HPDE6-E6E7 (cell line): ENCODE measurements at regions not wholly inside any gene's neighbourhood (a gene's known extent, or its start where the extent isn't known, plus 50 kb on each side); places are given as distances from the start of the nearest gene placed in this dataset.
"Not testable (repeated sequence)": the region's sequence is repeated elsewhere in the genome, so short reads cannot be mapped to it uniquely, and the experiment has no call there.

Experiments
- DNase-seq: peaks from one replicate; pipeline ENCODE4 v3.0.0; 2011; ENCODE audit warnings: missing footprints; ENCODE audit errors: extremely low spot score

- not testable (repeated sequence) for DNase-seq
These were observed 1767.7 kb upstream of the ACO1 start for GRCh38 chr9:30616782-30617181.

DNA sequence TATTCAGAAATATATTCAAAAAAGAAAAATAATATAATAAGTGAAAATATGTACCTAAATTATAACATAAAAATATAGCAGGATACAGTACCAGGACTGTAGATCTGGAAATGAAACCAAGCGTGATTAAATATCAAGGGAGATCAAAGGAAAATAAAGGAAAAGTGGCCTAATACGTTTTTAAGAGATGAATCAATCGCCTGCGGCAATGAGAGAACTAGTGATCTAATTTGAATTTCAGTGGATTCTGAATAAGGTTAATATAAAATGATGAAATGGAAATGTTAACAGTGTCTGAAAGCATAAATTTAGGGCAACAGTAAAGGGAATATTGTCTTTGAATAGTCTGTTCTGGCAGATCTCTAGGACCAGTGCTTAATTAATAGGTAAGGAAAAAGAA lies 1761.9 kb upstream of the ACO1 start:
- no peak for DNase-seq

GRCh38 chr9:30628915-30629567 lies 1755.4 kb upstream of the ACO1 start:
- no peak for DNase-seq

DNA sequence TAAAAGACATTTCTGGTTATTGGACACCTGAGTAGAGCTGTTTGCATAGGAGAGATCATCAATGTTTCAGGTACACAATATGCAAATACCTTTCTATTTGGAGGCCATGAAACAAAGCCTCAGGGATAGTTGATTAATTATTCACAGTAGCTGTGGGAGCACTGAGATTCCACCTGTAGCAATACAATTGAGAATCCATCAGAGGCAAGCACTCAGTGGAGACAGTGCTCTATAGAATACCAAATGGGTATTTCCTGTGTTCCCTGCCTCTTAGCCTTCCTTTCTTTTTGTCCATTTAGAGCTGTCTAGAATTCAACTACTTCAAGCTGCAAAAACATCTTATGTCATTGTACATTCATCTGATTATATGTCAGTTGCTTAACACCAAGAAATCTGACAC lies 1754.0 kb upstream of the ACO1 start:
- DNase-seq = no peak

DNA sequence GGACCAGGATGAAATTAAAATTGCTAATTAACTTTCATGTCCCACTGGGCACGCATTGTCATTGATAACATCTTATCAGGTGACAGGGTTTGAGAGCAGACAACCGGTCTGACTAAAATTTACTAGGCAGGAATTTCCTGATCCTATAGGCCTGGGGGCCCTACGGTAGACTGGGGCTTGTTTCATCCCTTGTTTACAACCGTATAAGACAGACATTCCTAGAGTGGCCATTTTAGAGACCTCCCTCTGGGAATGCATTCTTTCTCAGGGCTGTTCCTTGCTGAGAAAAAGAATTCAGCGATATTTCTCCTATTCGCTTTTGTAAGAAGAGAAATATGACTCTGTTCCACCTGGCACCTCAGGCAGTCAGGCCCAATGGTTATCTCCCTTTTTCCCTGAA lies 1737.8 kb upstream of the ACO1 start:
- DNase-seq = not testable (repeated sequence)

GRCh38 chr9:30661925-30662324 lies 1722.5 kb upstream of the ACO1 start:
- DNase-seq = no peak

- no peak for DNase-seq
These were observed 1713.5 kb upstream of the ACO1 start for GRCh38 chr9:30670805-30671562.

DNA sequence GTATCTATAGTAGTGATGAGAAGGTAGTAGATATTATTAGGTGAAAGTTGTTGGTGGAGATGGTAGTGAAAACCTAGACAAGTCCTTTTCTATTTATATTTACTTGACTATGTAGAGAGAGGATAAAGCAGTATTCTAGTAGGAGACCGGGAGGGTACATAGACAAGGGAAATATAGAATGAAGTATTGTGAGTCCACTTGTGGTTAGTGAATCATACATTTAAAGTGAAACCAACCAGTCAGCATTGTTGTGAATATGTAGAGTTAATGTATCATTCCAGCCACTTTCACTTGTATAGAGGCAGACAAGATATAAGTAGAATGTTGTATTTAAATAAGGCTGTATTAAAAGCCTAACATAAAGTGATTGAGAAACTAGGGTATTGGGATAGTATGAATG lies 1711.3 kb upstream of the ACO1 start:
- DNase-seq = peak; percentile 33

DNA sequence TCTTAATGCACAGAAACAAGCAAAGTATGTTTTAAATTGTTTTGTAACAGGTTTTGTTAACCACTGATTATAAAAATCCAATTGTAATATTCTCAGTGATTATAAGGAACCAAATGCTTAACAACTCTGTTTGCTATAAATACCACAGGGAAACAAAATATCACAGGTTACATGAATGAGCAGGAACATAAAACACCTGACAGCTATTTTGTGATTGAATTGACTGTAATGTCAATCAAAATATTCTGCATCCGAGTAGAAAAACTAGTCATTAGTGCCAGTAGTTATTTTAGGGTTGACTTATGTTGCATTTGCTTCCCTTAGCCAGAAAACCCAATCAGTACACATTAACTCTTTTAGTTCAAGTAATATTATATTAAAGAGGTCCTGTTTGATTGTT lies 1707.8 kb upstream of the ACO1 start:
- no peak for DNase-seq

- DNase-seq = no peak
These were observed 1707.2 kb upstream of the ACO1 start for GRCh38 chr9:30677221-30677620.

DNA sequence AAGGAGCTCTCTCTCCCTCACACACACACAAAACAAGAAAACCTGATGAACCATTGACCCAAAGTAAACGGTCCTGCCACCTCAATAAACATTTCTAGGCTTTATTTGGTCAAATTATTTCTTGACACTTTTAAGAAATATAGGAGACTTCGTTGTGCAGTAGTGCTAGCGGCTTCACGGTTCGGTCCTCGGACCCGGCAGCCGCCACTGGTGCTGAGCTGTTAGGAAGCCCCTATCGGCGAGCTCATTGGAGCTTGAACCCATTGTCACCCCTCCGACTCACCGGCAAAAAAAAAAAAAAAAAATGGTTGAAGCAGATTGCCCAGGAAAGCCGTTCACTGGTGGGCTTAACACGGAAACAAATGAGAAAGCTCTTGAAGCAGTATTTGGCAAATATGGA lies 1695.6 kb upstream of the ACO1 start:
- no peak for DNase-seq

DNA sequence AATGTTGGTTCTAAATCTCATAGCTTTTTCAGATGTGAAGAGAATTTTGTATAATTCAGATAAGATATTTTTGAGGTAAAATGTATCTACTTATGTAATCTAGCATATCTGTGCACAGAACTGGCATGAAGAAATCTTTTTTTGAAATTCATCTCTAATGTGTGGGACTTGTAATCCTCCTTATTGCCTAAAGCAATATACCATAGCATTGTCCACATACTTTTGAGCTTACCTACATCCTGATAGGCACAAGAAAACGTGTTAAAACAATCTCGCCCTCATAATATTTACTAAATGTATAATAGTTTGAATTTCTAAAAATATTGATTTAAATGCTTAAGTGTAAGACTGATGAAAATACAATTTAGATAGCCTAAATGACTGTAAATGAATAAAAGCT lies 1686.5 kb upstream of the ACO1 start:
- DNase-seq = peak; percentile 13

DNA sequence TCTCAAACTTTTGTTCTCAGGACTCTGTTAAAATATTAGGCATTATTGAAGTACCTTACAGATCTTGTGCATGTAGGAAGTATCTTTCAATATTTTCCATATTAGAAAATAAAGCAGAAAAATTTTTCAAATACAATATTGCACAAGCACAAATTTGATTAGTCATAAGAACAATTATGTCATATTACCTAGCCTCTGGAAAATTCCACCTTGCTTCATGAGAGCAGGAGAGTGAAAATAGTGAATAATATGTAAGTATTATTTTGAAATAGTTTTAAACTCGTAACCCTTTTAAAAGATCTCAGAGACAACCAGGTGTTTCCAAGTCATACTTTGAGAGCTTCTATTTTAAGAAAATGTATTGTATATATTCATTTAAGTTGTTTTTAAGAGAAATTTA lies 1672.9 kb upstream of the ACO1 start:
- DNase-seq = no peak

GRCh38 chr9:30713243-30713642 lies 1671.2 kb upstream of the ACO1 start:
- DNase-seq = no peak

DNA sequence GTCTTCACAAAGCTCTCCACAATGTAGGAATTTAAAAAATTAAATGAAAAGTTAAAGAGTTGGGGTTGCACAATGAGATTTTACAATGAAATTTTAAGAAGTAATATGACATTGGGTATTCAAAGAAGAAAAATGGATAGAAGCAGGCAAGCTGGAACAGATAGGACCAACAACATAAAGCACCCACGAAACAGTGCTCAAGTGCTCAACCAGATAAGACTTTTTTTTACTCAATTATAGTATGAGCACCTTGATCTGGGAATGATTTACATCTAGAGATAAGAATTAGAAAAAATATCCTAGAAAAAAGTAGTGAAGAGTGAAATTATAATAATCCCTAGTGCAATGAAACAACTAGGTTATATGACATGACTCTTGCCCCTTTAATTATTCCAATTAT lies 1670.1 kb upstream of the ACO1 start:
- no peak for DNase-seq

DNA sequence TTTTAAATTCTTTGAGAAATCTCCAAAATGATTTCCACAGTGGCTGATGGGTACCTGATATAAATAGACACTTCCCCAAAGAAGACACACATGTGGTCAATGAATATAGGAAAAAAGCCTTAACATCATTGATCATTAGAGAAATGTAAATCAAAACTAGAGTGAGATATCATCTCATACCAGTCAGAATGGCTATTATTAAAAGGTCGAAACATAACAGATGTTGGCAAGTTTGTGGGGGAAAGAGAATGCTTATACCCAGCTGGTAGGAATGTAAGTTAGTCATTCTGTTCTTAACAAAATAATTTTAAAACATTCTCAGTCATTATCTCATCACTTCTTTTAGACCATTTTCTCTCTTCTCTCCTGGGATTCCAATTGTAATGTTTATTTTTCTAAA lies 1666.0 kb upstream of the ACO1 start:
- no peak for DNase-seq

GRCh38 chr9:30722065-30722464 lies 1662.4 kb upstream of the ACO1 start:
- DNase-seq = no peak

DNA sequence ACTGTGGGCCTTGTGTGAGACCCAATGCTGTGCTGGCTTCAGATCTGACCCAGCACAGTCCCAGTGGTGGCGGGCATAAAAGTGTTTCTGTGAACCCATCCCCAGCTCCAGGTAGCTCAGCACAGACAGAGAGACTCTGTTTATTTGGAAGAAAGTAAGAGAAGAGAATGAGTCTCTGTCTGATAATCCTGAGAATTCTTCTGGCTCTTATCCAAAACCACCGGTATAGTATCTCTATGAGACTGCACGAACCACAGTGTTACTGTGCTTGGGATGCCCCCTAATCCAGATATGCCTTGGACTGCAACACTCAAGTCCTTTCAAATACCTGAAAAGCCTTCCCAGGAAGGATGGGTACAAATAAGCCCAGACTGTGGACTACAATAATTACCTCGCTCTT lies 1660.8 kb upstream of the ACO1 start:
- DNase-seq = no peak

GRCh38 chr9:30732060-30732459 lies 1652.4 kb upstream of the ACO1 start:
- no peak for DNase-seq

GRCh38 chr9:30744871-30745270 lies 1639.6 kb upstream of the ACO1 start:
- no peak for DNase-seq

DNA sequence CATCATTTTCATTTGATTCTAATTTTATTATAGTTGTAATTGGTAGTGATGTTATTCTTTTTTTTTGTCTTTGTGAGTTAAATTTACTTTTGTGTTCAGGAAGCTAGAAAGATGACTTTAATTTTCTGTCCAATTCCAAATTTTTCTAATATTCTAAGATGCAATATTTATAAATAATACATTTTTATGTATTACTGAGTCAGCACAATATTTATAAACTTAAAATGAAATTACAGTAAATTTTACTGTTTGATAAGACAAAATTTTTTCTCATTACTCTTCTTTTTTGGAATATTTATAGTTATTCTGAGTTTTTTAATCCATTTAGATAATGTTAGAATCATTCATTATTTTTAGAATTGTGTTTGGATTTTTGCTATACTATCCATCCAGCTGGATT lies 1637.9 kb upstream of the ACO1 start:
- no peak for DNase-seq

DNA sequence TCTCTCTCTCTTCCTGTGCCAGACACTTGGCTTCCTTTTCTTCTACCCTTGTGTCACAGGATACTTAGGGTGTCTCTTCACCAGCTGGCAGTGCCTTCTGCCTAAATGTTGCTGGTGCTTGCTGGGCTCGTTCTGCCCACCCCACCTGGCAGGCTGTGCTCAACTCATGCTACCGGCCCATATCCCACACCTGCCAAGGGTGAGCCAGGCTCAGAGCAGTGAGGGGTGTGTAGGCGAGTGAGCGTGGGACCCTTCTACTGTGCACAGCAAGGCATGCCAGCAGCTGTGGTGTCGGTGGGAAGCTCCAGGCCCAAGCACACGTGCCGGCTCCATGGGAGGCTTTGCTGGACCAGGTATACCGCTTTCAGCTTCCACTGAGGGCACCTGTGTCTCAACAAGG lies 1626.7 kb upstream of the ACO1 start:
- DNase-seq = no peak

- DNase-seq = no peak
These were observed 1625.6 kb upstream of the ACO1 start for GRCh38 chr9:30758726-30759446.
